HG03097 (cell line): ENCODE measurements at regions not wholly inside any gene's neighbourhood (a gene's known extent, or its start where the extent isn't known, plus 50 kb on each side); places are given as distances from the start of the nearest gene placed in this dataset.
"Not testable (repeated sequence)": the region's sequence is repeated elsewhere in the genome, so short reads cannot be mapped to it uniquely, and the experiment has no call there.

Experiments
- ATAC-seq: cut with Tn5 transposase; IDR thresholded peaks from one replicate; pipeline ENCODE4 v1.9.1; 2021; ENCODE audit not compliant: unreplicated experiment, low FRiP score

DNA sequence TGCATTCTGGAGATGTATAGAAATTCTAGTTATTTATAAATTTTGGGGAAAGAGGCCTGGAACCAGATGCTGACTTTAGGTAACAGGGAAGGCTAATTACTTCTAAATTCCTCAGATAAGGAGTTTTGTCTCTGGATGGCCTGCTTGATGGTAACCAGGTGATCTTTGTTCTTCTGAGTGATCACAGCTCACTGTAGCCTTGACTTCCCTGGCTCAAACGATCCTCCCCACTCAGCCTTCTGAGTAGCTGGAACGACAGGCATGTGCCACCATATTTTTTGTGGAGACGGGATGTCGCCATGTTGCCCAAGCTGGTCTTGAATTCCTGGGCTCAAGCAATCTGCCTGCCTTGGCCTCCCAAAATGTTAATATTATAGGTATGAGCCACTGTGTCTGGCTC, 54.4 kb upstream of the MSH6 start:
- no peak for ATAC-seq

DNA sequence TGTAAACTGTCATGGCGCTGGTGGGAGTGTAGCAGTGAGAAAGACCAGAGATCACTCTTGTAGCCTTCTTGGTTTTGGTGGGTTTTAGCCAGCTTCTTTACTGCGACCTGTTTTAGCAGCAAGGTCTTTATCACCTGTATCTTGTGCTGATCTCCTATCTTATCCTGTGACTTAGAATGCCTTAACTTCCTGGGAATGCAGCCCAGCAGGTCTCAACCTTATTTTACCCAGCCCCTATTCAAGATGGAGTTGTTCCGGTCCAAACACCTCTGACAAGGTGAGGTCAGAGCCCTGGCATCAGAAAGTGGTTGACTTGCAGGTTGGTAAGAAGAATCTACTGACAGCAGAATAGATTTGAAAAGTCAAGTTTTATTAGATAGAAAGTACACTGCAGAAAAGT, 55.0 kb upstream of the MSH6 start:
- ATAC-seq: no peak

DNA sequence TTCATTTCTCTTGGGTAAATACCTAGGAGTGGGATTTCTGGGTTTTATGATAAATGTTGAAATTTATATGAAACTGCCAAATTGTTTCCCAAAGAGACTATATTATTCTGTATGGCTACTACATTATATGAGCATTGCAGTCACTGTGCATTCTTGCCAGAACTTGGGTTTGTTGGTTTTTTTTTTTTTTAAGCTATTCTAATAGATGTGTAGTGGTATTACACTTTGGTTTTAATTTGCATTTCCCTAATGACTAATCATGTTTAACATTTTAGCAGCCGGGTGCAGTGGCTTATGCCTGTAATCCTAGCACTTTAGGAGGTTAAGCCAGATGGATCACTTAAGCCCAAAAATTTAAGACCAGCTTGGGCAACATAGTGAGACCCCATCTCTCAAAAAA, 56.0 kb upstream of the MSH6 start:
- ATAC-seq: not testable (repeated sequence)

DNA sequence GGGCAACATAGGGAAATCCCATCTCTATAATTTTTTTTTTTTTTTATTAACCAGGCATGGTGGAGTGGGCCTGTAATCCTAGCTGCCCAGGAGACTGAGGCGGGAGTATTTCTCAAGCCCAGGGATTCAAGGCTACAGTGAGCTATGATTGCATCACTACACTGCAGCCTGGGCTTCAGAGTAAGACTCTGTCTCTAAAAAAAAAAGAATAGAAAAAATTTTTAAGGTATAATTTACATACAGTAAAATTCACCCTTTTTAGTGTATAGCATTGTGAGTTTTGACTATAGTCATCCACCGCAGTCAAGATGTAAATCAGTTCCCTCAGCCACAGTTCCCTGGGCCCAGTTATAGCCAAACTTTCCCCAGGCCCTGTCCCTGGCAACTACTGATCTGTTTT, 57.1 kb upstream of the MSH6 start:
- no peak for ATAC-seq

DNA sequence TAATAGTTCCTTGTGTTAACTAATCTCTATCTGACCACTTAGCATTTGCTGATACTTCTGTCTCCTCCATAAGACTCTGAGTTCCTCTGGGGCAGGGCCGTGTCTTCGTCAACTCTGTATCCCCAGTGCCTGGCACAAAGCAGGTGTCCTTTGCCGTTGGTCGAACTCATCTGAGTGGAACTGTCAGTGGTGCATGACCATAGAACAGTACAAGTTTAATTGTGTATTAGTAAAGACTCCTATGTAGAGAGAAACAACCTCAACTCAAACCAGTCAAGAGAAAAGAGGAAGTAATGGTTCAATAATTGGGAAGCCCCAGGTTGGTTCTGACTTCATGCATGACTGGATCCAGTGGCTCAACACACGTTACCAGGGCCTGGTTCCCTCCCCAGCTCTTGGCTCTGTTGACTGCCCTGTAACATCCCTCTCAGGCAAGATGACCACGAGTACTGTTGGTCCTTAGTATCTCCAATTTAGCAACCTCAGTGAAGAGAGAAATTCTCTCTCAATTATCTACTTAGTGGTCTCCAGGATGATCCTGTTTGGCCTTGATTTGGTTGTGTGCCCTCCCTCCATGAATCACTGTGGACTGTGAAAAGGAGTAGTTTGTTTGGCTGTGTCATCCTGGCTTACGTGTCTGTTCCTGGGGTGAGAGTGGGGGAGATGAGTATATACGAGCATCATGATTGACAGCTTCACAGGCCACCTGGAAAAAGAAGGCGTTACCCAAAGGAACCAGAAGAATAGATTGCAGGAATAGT, 58.5 kb upstream of the MSH6 start:
- ATAC-seq: peak; percentile 84

DNA sequence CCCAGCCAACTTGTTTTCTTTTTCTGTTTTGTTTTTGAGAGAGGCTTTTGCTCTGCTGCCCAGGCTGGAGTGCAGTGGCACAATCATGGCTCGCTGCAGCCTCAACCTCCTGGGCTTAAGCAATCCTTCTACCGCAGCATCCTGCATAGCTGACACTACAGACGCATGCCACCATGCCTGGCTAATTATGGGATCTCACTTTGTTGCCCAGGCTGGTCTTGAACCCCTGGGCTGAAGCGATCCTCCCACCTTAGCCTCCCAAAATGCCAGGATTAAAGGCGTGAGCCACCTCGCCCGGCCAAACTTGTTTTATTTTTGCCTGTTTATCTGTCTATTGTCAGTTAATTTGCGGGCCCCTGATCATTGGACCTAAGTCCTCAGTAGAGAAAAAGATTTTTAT, 61.6 kb upstream of the MSH6 start:
- no peak for ATAC-seq

DNA sequence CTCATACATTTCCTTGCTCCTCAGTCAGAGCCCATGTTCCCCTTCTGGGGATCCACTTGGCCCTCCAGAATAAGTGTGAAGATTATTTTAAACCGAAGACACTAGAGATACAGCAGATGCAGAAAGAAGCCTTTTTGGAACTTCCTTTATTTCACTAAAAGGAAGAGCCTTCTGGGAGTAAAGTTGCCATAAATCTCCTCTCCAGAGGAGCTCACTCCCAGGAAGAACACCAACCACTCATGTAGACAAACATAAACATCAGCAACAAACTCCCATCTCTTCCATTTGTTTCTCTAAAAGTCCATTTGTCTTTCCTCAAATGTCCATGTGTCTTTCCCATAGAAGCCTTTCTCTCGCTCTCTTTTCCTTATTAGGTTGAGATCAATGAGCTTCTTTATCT, 62.4 kb upstream of the MSH6 start:
- no peak for ATAC-seq

DNA sequence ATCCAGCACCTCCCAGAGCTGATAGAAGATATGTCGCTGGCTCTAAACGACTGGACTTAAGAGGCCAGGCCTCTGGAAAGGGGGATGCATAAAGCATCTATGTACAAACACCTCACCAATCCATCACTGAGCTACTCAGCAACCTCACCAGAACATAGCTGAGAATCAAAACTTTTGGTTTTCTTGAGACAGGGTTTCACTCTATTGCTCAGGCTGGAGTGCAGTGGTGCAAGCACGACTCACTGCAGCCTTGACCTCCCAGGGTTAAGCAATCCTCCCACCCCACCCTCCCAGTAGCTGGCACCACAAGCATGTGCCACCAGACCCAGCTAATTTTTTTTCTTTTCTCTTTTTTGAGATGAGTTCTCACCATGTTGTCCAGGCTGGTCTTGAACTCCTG, 62.9 kb upstream of the MSH6 start:
- ATAC-seq: no peak

DNA sequence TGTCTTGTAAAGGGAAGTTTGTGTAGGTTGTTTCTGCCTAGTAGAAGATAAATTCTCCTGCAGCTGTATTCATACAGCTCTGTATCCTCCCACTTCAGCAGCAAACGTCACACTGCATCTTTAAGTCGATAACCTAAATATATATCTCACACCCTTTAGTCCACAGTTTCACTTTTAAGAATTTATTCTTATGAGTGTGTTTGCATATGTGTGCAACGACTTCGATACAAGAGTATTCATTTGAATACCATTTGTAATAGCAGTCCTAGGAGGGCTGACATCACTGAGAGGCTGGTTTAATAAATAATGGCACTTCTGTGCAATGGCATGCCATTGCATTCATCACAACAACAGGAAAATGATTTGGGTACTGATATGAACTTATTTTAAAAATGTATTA, 63.8 kb upstream of the MSH6 start:
- ATAC-seq: no peak

DNA sequence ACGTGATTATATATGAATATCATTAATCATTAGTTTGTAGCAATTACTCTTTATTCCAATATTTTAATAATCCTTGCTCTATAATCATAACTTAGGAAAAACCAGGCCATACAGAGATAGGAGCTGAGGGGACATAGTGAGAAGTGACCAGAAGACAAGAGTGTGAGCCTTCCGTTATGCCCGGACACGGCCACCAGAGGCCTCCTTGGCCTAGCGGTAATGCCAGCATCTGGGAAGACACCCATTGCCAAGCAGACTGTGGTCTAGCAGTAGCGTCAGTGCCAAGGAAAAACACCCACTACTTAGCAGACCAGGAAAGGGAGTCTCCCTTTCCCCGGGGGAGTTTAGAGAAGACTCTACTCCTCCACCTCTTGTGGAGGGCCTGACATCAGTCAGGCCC, 66.6 kb upstream of the MSH6 start:
- ATAC-seq: not testable (repeated sequence)

DNA sequence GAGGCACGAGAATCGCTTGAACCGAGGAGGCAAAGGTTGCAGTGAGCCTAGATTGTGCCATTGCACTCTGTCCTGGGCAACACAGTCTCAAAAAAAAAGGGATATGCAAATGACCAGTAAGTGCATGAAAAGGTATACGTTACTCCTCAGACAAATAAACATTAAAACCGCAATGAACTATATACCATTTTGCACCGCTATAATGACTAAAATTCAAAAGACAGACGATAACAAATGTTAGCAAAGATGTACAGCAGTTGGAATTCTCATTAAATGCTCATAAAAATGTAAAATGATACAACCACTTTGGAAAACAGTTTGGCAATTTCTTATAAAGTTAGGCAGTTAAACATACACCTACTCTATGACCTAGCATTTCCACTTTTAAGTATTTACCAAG, 67.4 kb upstream of the MSH6 start:
- no peak for ATAC-seq

DNA sequence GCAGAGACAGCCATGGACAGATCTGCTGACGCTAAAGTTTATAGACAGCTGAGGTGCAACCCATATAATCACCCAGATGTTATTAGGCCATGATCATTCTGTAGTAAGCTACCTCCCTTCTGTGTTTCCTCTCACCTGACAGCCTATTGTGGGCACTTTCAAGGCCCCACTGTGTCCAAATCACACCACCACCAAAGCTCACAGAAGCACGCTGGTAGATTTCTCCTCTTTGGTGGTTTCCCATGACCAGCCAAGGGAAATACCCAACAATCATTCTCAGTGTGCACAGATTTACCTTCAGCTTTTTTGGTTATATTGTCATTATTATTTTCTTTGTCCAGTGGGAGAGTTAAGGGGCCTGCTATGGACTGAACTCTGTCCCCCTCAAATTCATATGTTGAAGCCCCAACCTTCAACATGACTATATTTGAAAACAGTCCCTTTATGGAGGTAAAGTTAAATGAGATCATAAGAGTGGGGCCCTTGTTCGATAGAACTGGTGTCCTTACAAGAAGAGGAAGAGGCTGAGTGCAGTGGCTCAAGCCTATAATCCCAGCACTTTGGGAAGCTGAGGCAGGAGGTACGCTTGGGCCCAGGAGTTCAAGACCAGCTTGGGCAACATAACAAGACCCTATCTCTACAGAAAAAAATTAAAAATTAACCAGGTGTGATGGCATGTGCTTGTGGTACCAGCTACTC, 74.0 kb upstream of the MSH6 start:
- peak; percentile 47 for ATAC-seq

DNA sequence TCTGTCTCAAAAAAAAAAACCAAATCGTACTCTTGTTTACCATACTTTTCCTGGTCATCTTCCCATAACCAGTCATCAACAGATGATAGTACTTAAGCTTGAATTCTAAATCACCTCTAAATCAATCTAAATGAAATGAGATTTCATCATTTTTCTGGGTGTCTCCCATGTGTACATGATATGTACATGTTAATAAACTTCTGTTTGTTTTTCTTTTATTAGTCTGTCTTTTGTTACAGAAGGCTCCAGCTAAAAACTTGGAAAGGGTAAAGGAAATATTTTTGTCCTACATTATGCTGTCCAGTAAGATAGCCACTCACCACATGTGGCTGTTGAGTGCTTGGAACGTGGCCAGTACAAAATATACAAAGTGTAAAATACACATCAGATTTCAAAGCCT, 78.7 kb upstream of the MSH6 start:
- no peak for ATAC-seq

DNA sequence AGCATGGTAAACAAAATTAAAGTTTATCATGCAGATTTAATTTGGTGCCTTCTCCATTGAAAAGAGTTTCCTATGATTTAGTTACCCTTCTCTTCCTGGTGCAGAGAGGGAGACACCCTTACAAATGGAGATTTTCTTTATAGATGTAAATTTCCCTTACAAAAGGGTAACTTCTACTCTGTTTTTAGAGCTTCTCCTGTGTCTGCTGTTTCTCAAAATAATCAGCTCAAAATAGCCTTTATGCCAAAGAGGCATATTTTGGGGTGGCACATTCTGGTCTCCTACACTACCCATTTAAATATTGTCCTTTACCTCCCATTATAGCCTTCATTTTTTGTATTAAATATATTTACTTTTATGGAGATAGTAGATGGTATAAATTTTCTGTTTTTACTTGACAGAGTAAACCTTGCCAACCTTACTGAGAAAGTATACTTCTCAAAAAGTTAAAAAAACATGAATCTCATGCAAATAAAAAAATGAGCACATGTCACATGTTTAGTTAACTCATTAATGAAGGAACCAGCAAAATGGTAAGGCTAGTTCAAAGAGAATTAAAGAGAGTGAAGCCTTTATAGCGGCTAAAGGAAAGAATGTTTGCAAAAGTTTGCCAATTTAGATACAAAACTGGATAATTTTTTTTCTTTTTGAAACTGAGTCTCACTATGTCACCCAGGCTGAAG, 83.3 kb upstream of the MSH6 start:
- ATAC-seq: no peak

DNA sequence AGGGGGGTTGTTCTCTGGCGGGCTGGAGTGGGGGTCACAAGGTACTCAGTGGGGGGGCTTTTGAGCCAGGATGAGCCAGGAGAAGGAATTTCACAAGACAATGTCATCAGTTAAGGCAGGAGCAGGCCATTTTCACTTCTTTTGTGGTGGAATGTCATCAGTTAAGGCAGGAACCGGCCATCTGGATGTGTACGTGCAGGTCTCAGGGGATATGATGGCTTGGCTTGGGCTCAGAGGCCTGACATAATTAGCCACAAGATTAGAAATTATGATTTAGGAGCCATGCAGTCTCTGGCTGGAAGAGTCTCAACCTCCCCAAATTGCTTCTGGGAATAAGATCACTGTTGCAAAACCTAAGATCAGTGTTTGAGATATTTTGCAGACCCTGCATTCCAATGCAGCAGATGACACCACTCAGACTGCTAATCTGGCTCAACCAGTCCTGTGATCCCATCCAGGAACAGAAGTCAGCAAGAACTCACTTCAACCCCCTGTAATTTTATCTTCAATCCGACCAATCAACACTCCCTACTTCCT, 84.4 kb upstream of the MSH6 start:
- not testable (repeated sequence) for ATAC-seq

DNA sequence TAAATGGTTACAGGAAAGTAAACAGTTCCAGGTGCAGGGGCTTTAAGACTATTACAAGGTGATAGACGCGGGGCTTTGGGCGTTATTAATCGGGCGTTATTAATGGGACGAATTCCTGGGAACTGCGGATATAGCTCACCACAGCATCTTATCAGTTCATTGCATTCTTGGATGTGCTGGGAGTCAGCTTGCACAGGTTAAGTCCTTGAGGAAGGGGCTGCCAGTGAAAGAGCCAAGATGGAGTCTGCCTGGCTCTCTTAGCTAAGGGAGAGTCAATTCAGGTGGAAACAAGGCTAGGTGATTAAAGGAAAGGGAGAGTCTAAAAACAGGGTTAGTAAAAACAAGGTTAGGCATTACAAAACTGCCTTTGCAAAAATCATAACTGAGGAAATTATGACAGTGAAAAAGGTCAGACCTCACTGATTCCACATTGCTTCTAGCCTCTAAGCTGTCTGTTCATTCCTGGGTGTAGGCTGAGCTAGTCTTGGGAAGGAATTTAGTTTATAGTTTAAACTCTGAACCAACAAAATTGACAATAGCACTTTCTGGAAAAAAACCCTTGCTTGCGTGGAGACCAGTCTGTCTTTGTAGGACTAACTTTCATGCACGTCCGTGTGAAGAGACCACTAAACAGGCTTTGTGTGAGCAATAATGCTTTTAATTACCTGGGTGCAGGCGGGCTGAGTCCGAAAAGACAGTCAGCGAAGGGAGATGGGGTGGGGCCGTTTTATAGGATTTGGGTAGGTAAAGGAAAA, 85.1 kb upstream of the MSH6 start:
- ATAC-seq: not testable (repeated sequence)

DNA sequence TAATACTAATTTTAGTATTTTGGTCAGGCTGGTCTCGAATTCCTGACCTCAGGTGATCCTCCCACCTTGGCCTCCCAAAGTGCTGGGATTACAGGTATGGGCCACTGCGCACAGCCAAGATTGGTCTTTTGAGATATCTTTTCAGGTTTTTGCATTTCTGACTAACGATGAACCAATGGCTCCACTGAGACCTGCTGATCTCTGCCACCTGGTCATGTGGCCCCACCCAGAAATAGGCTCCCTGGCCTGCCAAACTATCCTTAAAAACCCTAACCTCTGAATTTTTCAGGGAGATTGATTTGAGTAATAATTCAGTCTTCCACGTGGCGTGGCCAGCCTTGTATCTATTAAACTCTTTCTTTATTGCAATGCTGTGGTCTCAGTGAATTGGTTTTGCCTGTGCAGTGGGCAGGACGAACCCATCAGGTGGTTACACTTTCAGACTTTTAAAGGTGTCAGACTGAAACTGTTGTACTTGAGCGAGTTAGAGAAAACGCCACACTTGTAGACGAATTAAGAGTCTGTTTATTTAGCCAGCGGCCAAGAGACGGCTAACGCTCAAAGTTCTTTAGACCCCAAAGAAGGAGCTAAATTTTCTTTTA, 85.8 kb upstream of the MSH6 start:
- ATAC-seq: no peak

DNA sequence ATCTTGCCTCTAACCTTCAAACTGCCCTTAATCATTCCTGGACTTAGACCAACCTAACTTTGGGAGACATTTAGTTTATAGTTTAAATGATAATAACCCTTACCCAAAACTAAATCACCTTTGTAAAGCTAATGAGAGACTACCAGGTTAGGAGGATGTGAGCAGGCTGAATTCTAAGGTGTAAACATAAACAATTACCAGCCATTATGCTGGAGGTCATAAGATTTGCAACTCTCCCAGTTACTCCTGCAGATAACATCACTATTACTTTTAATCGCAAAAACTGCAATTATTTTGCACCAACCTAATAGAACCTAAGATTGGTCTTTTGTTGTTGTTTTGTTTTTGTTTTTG, 86.5 kb upstream of the MSH6 start:
- ATAC-seq: no peak

DNA sequence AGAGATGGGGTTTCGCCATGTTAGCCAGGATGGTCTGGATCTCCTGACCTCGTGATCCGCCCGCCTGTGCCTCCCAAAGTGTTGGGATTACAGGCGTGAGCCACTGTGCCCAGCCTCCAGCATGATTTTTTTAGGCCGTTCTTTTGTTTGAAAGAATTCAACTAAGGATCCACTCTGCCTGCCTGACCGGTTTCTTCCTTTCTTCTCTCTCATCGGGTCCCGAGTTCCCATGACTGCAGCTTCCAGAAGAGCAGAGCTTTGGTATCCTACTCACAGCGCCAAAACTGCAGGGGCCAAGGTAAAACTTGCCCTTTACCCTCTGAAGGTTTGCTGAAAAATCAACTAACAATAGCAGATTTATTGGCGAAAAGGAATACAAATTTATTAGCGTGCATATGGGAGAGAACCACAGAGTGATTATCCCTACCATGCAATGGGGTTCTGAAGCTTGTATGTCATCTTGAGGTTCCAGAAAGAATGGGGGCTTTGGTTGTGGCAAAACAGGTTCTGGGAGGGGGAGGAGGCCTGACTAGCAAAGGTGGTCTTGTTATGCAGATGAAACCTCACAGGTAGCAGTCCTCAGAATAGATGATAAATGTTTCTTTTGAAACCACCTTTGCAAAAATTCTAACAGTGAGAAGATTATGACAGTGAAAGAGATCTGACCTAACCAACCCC, 87.0 kb upstream of the MSH6 start:
- no peak for ATAC-seq

DNA sequence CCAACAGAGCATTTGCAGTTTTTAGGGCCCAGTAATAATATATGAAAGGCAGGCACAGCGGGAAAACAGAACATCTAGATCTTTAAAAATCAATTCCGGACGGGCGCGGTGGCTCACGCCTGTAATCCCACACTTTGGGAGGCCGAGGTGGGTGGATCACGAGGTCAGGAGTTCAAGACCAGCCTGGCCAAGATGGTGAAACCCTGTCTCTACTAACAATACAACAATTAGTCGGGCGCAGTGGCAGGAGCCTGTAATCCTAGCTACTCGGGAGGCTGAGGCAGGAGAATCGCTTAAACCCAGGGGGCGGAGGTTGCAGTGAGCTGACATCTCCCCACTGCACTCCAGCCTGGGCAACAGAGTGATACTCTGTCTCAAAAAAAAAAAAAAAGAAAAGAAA, 88.5 kb upstream of the MSH6 start:
- ATAC-seq: not testable (repeated sequence)
